ENCODE measurements at regions not wholly inside any gene's neighbourhood (a gene's known extent, or its start where the extent isn't known, plus 50 kb on each side); places are given as distances from the start of the nearest gene placed in this dataset.

GRCh38 chr1:177848577-177848976 lies 121.3 kb downstream of the SEC16B start:
- TF ChIP-seq, protein P1, sequence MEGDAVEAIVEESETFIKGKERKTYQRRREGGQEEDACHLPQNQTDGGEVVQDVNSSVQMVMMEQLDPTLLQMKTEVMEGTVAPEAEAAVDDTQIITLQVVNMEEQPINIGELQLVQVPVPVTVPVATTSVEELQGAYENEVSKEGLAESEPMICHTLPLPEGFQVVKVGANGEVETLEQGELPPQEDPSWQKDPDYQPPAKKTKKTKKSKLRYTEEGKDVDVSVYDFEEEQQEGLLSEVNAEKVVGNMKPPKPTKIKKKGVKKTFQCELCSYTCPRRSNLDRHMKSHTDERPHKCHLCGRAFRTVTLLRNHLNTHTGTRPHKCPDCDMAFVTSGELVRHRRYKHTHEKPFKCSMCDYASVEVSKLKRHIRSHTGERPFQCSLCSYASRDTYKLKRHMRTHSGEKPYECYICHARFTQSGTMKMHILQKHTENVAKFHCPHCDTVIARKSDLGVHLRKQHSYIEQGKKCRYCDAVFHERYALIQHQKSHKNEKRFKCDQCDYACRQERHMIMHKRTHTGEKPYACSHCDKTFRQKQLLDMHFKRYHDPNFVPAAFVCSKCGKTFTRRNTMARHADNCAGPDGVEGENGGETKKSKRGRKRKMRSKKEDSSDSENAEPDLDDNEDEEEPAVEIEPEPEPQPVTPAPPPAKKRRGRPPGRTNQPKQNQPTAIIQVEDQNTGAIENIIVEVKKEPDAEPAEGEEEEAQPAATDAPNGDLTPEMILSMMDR (IDR thresholded peaks at IDR 0.05; ENCODE audit: insufficient read depth, low read depth, low read length), result no peak
- Histone ChIP-seq H3K36me3 (ENCODE audit: control insufficient read depth, insufficient read depth, low read length) (no peaks in the 10 kb centered on the region), H3K27me3 (ENCODE audit: control insufficient read depth, insufficient read depth, low read length) (no peaks in the 10 kb centered on the region), H3K4me3 (ENCODE audit: low read depth, low read length) (no peak overlapping the region)
- ChIA-PET CTCF (interaction anchor here (1.2 to 1.3 kb wide), 2 partner anchors 18 to 25 kb away, joined by 3 read pairs; no protein-coding TSS in a partner anchor), POLR2A (interaction anchor here (0.6 kb wide), 1 partner anchor 56 kb away, joined by 6 read pairs; no protein-coding TSS in a partner anchor)
- DNase-seq (ENCODE audit: low read depth), result no peak

- H3K27me3 ChIP-seq (ENCODE audit: control insufficient read depth, insufficient read depth, low read length), result no peaks in the 10 kb centered on the region
- no peaks in the 10 kb centered on the region for H3K36me3 ChIP-seq (ENCODE audit: control insufficient read depth, insufficient read depth, low read length)
- no peak for DNase-seq (ENCODE audit: low read depth)
- no peak overlapping the region for H3K4me3 ChIP-seq (ENCODE audit: low read depth, low read length)
- ChIA-PET POLR2A (no interaction called here), CTCF (interaction anchor here (0.9 kb wide), 1 partner anchor 12 kb away, joined by 3 read pairs; no protein-coding TSS in a partner anchor)
- TF ChIP-seq, protein P1 (IDR thresholded peaks at IDR 0.05; ENCODE audit: insufficient read depth, low read depth, low read length), result no peak
Measured at GRCh38 chr1:177847843-177848242, 122.0 kb downstream of the SEC16B start.

- no peak overlapping the region for H3K4me3 ChIP-seq (ENCODE audit: low read depth, low read length)
- TF ChIP-seq, protein P1 (IDR thresholded peaks at IDR 0.05; ENCODE audit: insufficient read depth, low read depth, low read length), result no peak
- POLR2A ChIA-PET, result no interaction called here
- CTCF ChIA-PET, result no interaction called here
- no peaks in the 10 kb centered on the region for H3K36me3 ChIP-seq (ENCODE audit: control insufficient read depth, insufficient read depth, low read length)
- DNase-seq (ENCODE audit: low read depth), result no peak
- H3K27me3 ChIP-seq (ENCODE audit: control insufficient read depth, insufficient read depth, low read length), result no peaks in the 10 kb centered on the region; the same call in 1 of the 2 replicates
Measured at GRCh38 chr1:177838907-177839485, 130.9 kb downstream of the SEC16B start.

DNA sequence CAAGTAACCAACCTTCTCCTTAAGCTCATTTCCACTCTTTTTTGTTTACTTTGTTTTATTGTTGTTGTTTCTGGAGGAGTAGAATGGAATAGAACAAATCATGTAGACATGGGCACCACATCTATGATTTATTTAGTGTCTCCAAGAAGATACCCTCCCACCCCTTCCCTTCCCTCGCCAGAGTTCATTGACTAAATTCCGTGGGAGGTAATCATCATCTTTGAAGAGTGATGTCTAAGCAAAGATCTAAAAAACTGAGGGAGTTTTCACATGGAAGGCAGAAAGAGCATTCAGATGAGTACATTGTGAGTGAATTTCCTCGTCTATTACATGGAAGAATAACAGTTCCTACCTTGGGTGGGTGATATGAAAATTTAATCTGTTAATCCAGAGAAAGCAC lies 136.2 kb downstream of the SEC16B start:
- CTCF ChIA-PET, result no interaction called here
- H3K4me3 ChIP-seq (ENCODE audit: low read depth, low read length), result no peak overlapping the region
- POLR2A ChIA-PET, result no interaction called here
- DNase-seq (ENCODE audit: low read depth), result no peak
- H3K27me3 ChIP-seq (ENCODE audit: control insufficient read depth, insufficient read depth, low read length), result no peaks in the 10 kb centered on the region; the same call in 1 of the 2 replicates
- TF ChIP-seq, protein P1 (IDR thresholded peaks at IDR 0.05; ENCODE audit: insufficient read depth, low read depth, low read length), result no peak
- H3K36me3 ChIP-seq (ENCODE audit: control insufficient read depth, insufficient read depth, low read length), result no peaks in the 10 kb centered on the region

- ChIA-PET POLR2A (no interaction called here), CTCF (interaction anchor here (0.8 kb wide), 1 partner anchor 18 kb away, joined by 3 read pairs; no protein-coding TSS in a partner anchor)
- TF ChIP-seq, protein P1 (IDR thresholded peaks at IDR 0.05; ENCODE audit: insufficient read depth, low read depth, low read length), result no peak
- Histone ChIP-seq H3K4me3 (ENCODE audit: low read depth, low read length) (no peak overlapping the region), H3K36me3 (ENCODE audit: control insufficient read depth, insufficient read depth, low read length) (no peaks in the 10 kb centered on the region), H3K27me3 (ENCODE audit: control insufficient read depth, insufficient read depth, low read length) (no peaks in the 10 kb centered on the region; the same call in 1 of the 2 replicates)
- no peak for DNase-seq (ENCODE audit: low read depth)
Measured at GRCh38 chr1:177830531-177831135, 139.2 kb downstream of the SEC16B start.
